ENCODE measurements at regions not wholly inside any gene's neighbourhood (a gene's known extent, or its start where the extent isn't known, plus 50 kb on each side); places are given as distances from the start of the nearest gene placed in this dataset.
"Not testable (repeated sequence)": the region's sequence is repeated elsewhere in the genome, so short reads cannot be mapped to it uniquely, and the experiment has no call there.

GRCh38 chr15:96972201-96972600, 641.7 kb downstream of the NR2F2 start:
- H3K4me1 ChIP-seq (ENCODE audit: control insufficient read depth, insufficient read depth, low read length): no peaks in the 10 kb centered on the region
- DNase-seq: no peak
- no peaks in the 10 kb centered on the region for H3K36me3 ChIP-seq (ENCODE audit: control insufficient read depth, insufficient read depth, low read length)
- H3K27ac ChIP-seq (ENCODE audit: low read length): no peak overlapping the region
- WGBS (ENCODE audit: insufficient coverage, low lambda C conversion rate): no CpG with 5 or more reads among the region's 1 CpG
- H3K4me3 ChIP-seq (ENCODE audit: low read length): no peak overlapping the region
- no peaks in the 10 kb centered on the region for H3K9me3 ChIP-seq (ENCODE audit: control insufficient read depth, low read depth, low read length)
- H3K27me3 ChIP-seq (ENCODE audit: control insufficient read depth, insufficient read depth, low read length): no peaks in the 10 kb centered on the region

- H3K9me3 ChIP-seq (ENCODE audit: control insufficient read depth, low read depth, low read length): no peaks in the 10 kb centered on the region
- H3K4me1 ChIP-seq (ENCODE audit: control insufficient read depth, insufficient read depth, low read length): no peaks in the 10 kb centered on the region
- H3K27me3 ChIP-seq (ENCODE audit: control insufficient read depth, insufficient read depth, low read length): no peaks in the 10 kb centered on the region
- no peak overlapping the region for H3K27ac ChIP-seq (ENCODE audit: low read length)
- DNase-seq: no peak
- H3K36me3 ChIP-seq (ENCODE audit: control insufficient read depth, insufficient read depth, low read length): no peaks in the 10 kb centered on the region
- no peak overlapping the region for H3K4me3 ChIP-seq (ENCODE audit: low read length)
Measured at GRCh38 chr15:96974761-96975160, 644.3 kb downstream of the NR2F2 start.

- DNase-seq: no peak
- WGBS (ENCODE audit: insufficient coverage, low lambda C conversion rate): no CpG with 5 or more reads among the region's 2 CpGs
- no peaks in the 10 kb centered on the region for H3K9me3 ChIP-seq (ENCODE audit: control insufficient read depth, low read depth, low read length)
- no peak overlapping the region for H3K4me3 ChIP-seq (ENCODE audit: low read length)
- H3K36me3 ChIP-seq (ENCODE audit: control insufficient read depth, insufficient read depth, low read length): no peaks in the 10 kb centered on the region
- no peak overlapping the region for H3K27ac ChIP-seq (ENCODE audit: low read length)
- H3K27me3 ChIP-seq (ENCODE audit: control insufficient read depth, insufficient read depth, low read length): no peaks in the 10 kb centered on the region
- no peaks in the 10 kb centered on the region for H3K4me1 ChIP-seq (ENCODE audit: control insufficient read depth, insufficient read depth, low read length)
Measured at GRCh38 chr15:96977886-96978285, 647.4 kb downstream of the NR2F2 start.

GRCh38 chr15:96978937-96979473, 648.5 kb downstream of the NR2F2 start:
- no peak for DNase-seq
- H3K36me3 ChIP-seq (ENCODE audit: control insufficient read depth, insufficient read depth, low read length): no peaks in the 10 kb centered on the region
- no peaks in the 10 kb centered on the region for H3K4me1 ChIP-seq (ENCODE audit: control insufficient read depth, insufficient read depth, low read length)
- WGBS (ENCODE audit: insufficient coverage, low lambda C conversion rate): no CpG with 5 or more reads among the region's 5 CpGs
- no peak overlapping the region for H3K4me3 ChIP-seq (ENCODE audit: low read length)
- no peaks in the 10 kb centered on the region for H3K27me3 ChIP-seq (ENCODE audit: control insufficient read depth, insufficient read depth, low read length)
- no peak overlapping the region for H3K27ac ChIP-seq (ENCODE audit: low read length)
- no peaks in the 10 kb centered on the region for H3K9me3 ChIP-seq (ENCODE audit: control insufficient read depth, low read depth, low read length)

GRCh38 chr15:96984121-96984671, 653.7 kb downstream of the NR2F2 start:
- H3K27me3 ChIP-seq (ENCODE audit: control insufficient read depth, insufficient read depth, low read length); H3K36me3 ChIP-seq (ENCODE audit: control insufficient read depth, insufficient read depth, low read length); H3K9me3 ChIP-seq (ENCODE audit: control insufficient read depth, low read depth, low read length); H3K4me3 ChIP-seq (ENCODE audit: low read length); H3K27ac ChIP-seq (ENCODE audit: low read length); DNase-seq; H3K4me1 ChIP-seq (ENCODE audit: control insufficient read depth, insufficient read depth, low read length): not testable (repeated sequence)
- WGBS (ENCODE audit: insufficient coverage, low lambda C conversion rate): no CpG with 5 or more reads among the region's 58 CpGs

- Histone ChIP-seq H3K27me3 (ENCODE audit: control insufficient read depth, insufficient read depth, low read length) (no peaks in the 10 kb centered on the region), H3K36me3 (ENCODE audit: control insufficient read depth, insufficient read depth, low read length) (no peaks in the 10 kb centered on the region), H3K9me3 (ENCODE audit: control insufficient read depth, low read depth, low read length) (no peaks in the 10 kb centered on the region), H3K4me1 (ENCODE audit: control insufficient read depth, insufficient read depth, low read length) (no peaks in the 10 kb centered on the region), H3K4me3 (ENCODE audit: low read length) (no peak overlapping the region), H3K27ac (ENCODE audit: low read length) (no peak overlapping the region)
- DNase-seq: no peak
- 83% methylated on average over 1 of the region's 5 CpGs for WGBS (ENCODE audit: insufficient coverage, low lambda C conversion rate)
Measured at GRCh38 chr15:96992817-96993216, 662.3 kb downstream of the NR2F2 start.

- Histone ChIP-seq H3K9me3 (ENCODE audit: control insufficient read depth, low read depth, low read length) (no peaks in the 10 kb centered on the region), H3K27me3 (ENCODE audit: control insufficient read depth, insufficient read depth, low read length) (no peaks in the 10 kb centered on the region), H3K4me1 (ENCODE audit: control insufficient read depth, insufficient read depth, low read length) (no peaks in the 10 kb centered on the region), H3K27ac (ENCODE audit: low read length) (no peak overlapping the region), H3K36me3 (ENCODE audit: control insufficient read depth, insufficient read depth, low read length) (no peaks in the 10 kb centered on the region), H3K4me3 (ENCODE audit: low read length) (no peak overlapping the region)
- no peak for DNase-seq
- 67% methylated on average over 3 of the region's 3 CpGs for WGBS (ENCODE audit: insufficient coverage, low lambda C conversion rate)
Measured at GRCh38 chr15:96997538-96997937, 667.0 kb downstream of the NR2F2 start.

- H3K36me3 ChIP-seq (ENCODE audit: control insufficient read depth, insufficient read depth, low read length): no peaks in the 10 kb centered on the region
- H3K27ac ChIP-seq (ENCODE audit: low read length): no peak overlapping the region
- no CpG with 5 or more reads among the region's 6 CpGs for WGBS (ENCODE audit: insufficient coverage, low lambda C conversion rate)
- H3K4me1 ChIP-seq (ENCODE audit: control insufficient read depth, insufficient read depth, low read length): no peaks in the 10 kb centered on the region
- no peaks in the 10 kb centered on the region for H3K27me3 ChIP-seq (ENCODE audit: control insufficient read depth, insufficient read depth, low read length)
- H3K9me3 ChIP-seq (ENCODE audit: control insufficient read depth, low read depth, low read length): no peaks in the 10 kb centered on the region
- no peak for DNase-seq
- H3K4me3 ChIP-seq (ENCODE audit: low read length): no peak overlapping the region
Measured at GRCh38 chr15:97009031-97009431, 678.5 kb downstream of the NR2F2 start.

- WGBS (ENCODE audit: insufficient coverage, low lambda C conversion rate): 100% methylated on average over 2 of the region's 6 CpGs
- H3K36me3 ChIP-seq (ENCODE audit: control insufficient read depth, insufficient read depth, low read length): no peaks in the 10 kb centered on the region
- H3K4me1 ChIP-seq (ENCODE audit: control insufficient read depth, insufficient read depth, low read length): no peaks in the 10 kb centered on the region
Measured at GRCh38 chr15:97012986-97013385, 682.5 kb downstream of the NR2F2 start.

GRCh38 chr15:97013491-97013890, 683.0 kb downstream of the NR2F2 start:
- WGBS (ENCODE audit: insufficient coverage, low lambda C conversion rate): no CpG with 5 or more reads among the region's 1 CpG
- no peaks in the 10 kb centered on the region for H3K36me3 ChIP-seq (ENCODE audit: control insufficient read depth, insufficient read depth, low read length)
- no peaks in the 10 kb centered on the region for H3K27me3 ChIP-seq (ENCODE audit: control insufficient read depth, insufficient read depth, low read length)
- H3K4me3 ChIP-seq (ENCODE audit: low read length): no peak overlapping the region
- H3K27ac ChIP-seq (ENCODE audit: low read length): no peak overlapping the region
- no peak for DNase-seq
- H3K4me1 ChIP-seq (ENCODE audit: control insufficient read depth, insufficient read depth, low read length): no peaks in the 10 kb centered on the region
- no peaks in the 10 kb centered on the region for H3K9me3 ChIP-seq (ENCODE audit: control insufficient read depth, low read depth, low read length)

More at GRCh38 chr15:97012986-97013385, 682.5 kb downstream of the NR2F2 start:
- no peaks in the 10 kb centered on the region for H3K27me3 ChIP-seq (ENCODE audit: control insufficient read depth, insufficient read depth, low read length)
- no peaks in the 10 kb centered on the region for H3K9me3 ChIP-seq (ENCODE audit: control insufficient read depth, low read depth, low read length)
- H3K27ac ChIP-seq (ENCODE audit: low read length): no peak overlapping the region
- DNase-seq: no peak
- no peak overlapping the region for H3K4me3 ChIP-seq (ENCODE audit: low read length)

GRCh38 chr15:97014001-97014400, 683.5 kb downstream of the NR2F2 start:
- H3K4me1 ChIP-seq (ENCODE audit: control insufficient read depth, insufficient read depth, low read length): no peaks in the 10 kb centered on the region
- no peak overlapping the region for H3K4me3 ChIP-seq (ENCODE audit: low read length)
- H3K9me3 ChIP-seq (ENCODE audit: control insufficient read depth, low read depth, low read length): no peaks in the 10 kb centered on the region
- no peak for DNase-seq
- WGBS (ENCODE audit: insufficient coverage, low lambda C conversion rate): 100% methylated on average over 1 of the region's 2 CpGs
- no peaks in the 10 kb centered on the region for H3K27me3 ChIP-seq (ENCODE audit: control insufficient read depth, insufficient read depth, low read length)
- no peak overlapping the region for H3K27ac ChIP-seq (ENCODE audit: low read length)
- no peaks in the 10 kb centered on the region for H3K36me3 ChIP-seq (ENCODE audit: control insufficient read depth, insufficient read depth, low read length)

All from large intestine (tissue), 3 donors.